Erythroblast (primary cell): ENCODE measurements at regions not wholly inside any gene's neighbourhood (a gene's known extent, or its start where the extent isn't known, plus 50 kb on each side); places are given as distances from the start of the nearest gene placed in this dataset.
"Not testable (repeated sequence)": the region's sequence is repeated elsewhere in the genome, so short reads cannot be mapped to it uniquely, and the experiment has no call there.

Source experiments
- DNase-seq, 2 experiments: peaks; one replicate each; lab custom pipeline; 2025; lab: John Stamatoyannopoulos, UW
- POLR2A ChIP-seq: IDR thresholded peaks from 2 replicates; pipeline ENCODE4 v1.6.1; 2011; ENCODE audit warnings: mild to moderate bottlenecking, low read length

DNA sequence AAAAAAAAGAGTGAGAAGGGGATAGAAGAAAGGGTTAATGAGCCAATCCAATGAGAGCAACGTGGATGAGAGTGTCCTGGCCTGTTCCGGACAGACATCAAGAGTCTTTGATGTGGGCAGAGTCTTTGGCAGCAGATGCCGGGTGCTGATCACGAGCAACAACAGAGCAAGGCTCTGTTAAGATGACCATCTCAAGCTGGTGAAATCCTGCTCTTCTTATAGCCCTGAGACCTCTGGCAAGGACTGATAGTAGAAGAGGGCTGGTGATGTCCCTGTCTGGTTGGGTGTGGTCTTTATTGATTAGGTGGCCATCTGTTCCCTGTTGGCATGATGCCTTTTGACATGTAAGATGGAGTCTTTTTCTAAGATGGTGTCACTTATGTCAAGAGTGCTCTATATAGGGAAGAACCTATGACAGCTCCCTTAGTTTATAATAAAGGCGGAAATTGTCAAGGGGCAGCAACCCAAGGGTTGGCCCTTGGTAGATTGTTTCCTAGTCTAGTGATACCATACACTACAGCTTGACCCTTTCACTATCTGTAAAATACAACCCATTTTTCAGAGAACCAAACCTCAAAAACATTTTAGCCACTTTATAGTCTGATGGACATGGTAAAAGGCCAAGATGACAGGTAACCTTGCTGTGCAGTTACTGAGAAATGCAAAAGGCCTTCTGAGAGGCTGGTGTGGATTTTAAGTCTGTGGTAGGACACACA lies 313.3 kb downstream of the BCL2L11 start:
- TF ChIP-seq POLR2A = peak; percentile 72
- DNase-seq = not testable (repeated sequence)

DNA sequence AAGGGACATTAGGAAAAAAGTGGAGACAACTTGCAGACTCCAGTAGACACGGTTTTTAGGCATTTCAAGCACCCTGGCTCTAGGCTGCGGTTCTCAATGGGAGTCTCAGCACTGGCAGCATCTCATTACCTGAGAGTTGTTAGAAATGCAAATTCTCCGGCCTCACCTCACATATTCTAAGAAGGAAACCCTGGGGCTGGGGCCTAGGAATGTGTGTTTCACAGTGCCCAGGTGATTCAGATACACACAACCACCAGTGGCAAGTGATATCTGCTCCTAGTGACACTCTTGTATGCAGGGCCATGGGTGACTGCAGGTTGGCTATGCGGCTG lies 313.9 kb downstream of the BCL2L11 start:
- not testable (repeated sequence) for DNase-seq

DNA sequence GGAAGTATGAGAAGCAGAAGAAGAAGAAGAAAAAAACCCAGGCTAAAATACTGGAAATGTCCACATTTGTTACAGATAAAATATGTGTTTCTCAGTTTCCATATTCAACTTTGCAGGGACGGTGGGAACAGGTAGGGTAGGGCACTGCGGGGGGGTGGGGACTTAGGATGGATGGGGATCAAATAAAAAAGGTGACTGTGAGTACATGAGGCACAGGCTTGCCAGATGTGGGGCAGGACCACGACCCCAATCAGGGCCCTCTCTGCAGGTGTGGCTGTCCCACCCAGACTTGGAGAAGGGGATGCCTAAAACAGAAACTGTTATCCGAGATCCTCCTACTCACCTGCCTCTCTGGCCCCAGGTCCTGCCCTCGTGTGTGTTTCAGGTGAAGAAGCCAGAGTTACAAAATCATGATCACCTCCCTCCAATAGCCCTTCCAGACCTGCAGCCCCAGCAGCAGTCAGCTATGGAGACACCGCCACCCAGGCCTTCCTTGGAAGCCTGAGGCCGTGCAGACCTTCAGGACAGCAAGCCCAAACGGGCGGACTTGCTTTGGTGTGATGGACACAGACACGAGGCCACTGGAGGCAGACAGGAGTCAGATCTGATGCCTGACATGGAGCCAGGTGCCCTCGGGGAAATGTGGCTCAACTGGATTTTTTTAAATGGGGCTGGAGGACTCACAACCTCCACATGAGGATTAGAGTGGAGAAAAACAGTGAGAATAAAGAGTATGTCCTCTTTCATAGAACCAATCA lies 315.0 kb downstream of the BCL2L11 start:
- not testable (repeated sequence) for DNase-seq

DNA sequence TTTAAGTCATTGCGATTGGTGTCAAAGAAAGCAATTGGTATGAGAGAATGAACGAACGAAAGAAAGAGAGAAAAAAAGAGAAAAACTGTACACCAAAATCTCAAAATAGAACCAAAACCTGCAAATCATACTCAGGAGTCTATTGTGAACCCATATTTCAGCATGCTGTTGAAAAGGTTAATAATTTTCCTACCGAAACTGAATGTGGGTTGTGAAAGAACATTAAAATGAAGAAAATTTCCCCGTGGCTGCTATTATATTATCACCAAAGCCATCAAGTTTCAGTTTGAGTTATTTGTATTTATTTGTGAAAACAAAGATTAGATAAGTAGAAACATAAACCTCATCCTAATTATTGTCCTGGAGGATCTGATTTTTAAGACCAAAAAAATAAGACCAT lies 315.7 kb downstream of the BCL2L11 start:
- not testable (repeated sequence) for DNase-seq

DNA sequence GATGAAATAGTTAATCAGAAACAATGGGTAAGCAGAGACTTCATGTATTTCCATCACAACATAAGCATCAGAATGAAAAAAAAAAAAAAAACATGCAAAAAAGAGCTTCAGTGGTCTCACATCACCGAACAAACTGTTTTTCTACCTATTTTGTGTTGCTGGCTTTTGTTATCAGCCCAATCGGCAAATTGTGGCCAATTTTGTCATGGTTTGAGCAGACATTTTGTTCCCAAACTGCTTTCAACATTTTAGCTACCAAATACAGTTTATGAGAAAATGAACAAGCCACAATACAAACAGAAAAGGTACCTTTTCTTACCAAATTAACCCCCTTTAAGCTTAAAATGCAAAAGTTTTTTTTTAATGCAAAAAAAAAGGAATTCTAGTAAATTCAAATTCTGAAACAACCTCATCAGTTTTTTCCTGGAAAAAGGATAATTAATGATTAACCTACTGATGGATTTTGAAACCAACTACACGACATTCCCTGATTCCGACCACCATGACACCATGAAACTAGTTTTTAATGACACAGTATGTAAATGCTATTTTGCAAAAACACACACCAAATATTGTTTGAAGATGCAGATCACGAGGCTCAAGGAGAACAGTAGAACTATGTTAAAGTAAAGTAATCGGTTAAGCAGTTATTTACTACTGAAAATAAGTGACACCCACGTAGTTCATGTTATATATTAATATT lies 316.7 kb downstream of the BCL2L11 start:
- not testable (repeated sequence) for DNase-seq

DNA sequence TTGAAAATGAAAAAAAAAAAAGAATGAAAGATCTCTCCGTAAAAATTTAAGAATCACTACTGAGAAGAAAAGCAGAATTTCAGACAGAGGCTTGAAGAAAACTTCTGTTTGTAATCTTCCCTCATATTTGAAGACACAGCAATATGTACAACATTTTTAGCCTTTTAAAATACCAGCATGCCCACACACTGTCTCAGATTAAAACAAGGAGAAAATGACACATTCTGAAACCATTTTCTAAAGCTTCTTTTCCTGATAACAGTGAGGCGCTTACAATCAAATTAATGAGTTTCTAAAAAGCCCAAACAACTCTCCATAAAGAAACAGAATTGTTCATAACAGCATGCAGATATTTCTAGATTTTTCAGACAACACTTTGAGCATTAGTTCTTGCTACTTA lies 317.4 kb downstream of the BCL2L11 start:
- DNase-seq = not testable (repeated sequence)

DNA sequence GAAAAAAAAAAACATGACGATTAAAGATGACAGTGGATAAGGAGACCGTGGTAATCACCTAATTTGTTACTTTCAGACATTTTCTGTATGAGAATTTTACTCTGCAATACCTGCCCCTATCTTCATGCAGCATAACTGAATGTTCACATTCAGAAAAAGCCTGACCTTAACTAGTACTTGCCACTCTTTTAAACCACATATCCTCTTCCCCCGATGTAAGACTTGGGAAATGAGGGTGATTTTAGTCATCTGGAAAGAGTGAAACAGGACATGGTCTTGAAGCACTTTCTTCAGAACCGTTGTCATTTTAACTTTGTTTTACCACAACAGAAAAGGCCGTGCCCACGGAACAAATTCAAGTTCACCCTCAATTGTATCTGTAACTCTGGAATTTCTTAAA lies 318.5 kb downstream of the BCL2L11 start:
- DNase-seq = not testable (repeated sequence)

DNA sequence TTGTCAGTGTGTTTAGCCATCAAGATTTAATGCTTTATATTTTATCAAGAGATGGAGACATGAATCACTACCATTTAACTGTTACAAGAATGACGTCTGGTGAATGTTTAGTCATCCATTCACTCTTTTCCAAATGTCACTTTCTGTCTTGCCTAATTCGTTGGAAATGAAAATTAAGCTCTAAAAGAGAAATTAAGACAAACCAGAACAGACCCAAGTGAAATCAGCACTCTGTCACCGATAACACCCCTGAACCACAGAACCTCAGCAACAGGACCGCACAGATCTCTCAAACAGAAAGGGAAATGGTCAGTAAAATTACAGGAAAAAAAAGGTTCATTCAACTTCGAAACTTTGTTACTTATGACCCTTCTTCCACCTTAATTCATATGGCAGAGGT lies 320.9 kb downstream of the BCL2L11 start:
- DNase-seq = not testable (repeated sequence)

DNA sequence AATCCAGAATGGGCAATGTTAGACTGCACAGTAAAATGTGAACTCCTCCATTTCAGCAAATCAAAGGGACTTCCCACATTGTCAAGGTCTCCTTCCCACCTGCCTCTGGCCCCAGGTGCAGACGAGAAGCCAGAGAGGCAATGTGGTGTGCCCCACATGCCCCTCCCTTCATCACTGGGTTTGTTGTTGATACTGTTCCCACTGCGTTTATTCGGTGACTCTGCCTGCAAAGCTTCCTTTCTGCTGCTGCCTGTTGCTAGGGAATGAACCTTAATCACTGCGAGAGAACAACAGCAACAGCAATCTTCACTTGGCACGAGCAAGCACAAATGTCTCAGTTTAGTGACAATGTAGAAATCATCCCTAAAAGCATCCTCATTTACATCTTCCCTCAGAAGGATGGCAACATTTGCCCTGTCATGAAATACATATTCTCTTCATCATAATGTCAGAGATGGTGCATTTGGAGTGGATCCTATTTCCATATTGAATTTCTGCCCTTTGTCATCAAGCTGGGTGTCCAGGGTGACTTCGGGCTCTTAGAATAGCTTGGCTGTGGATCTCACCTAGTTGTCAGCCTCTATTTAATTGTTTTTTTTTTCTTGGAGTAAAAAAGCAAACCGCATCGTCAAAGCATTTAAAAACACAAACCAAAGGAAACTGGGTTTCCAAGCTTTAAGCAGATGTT lies 322.2 kb downstream of the BCL2L11 start:
- not testable (repeated sequence) for DNase-seq

DNA sequence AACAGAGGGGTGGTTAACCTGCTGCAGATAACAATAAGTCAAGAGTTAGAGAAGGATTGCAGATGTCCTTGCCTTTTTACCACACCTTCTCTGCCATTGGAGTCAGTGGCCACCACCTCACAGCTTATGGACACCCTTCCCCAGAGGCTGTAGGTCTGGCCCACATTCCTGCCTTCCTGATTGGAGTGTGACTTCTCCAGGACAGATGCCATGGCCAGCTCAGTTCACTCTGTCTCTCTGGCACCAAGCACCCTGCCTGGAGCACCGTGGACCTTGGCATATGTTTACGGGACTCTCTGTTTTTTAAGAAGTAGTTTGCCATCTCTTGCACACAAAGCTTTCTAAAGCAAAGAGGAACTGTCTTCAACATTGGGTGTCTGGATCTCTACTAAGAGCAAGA lies 323.8 kb downstream of the BCL2L11 start:
- not testable (repeated sequence) for DNase-seq

DNA sequence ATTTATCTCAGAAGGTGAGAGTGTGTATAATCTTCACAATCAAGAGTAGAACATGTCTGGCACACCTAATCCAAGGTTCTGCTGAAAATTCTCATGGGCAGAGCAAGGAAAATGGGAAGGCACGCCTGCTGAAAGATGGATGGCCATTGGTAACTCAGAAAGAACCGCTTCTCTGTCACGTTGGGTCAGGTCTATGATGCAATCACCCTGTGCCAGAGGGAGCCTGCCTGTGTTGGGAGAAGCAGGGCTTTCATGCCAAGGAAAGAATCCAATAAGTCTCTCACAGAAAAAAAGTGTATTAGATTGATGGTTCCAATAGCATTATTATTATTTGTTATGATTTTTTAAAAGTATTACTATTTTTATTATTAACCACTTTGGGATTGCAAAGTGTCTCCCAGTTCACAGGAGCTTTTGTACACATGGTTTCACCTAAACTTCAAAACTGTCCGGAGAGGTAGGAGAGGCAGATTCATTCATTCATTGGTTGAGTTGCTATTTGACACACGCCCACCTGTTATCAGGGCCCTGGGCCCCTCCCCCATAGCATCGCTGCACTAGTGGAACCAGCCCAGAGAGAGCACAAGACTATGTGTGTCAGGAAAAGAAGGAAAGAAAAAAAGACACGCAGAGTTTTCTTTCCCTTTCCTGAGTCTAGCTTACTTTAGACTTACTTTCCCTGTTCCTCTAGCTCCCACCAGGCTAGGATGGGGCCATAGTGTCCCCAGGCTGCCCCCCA lies 324.6 kb downstream of the BCL2L11 start:
- not testable (repeated sequence) for DNase-seq

DNA sequence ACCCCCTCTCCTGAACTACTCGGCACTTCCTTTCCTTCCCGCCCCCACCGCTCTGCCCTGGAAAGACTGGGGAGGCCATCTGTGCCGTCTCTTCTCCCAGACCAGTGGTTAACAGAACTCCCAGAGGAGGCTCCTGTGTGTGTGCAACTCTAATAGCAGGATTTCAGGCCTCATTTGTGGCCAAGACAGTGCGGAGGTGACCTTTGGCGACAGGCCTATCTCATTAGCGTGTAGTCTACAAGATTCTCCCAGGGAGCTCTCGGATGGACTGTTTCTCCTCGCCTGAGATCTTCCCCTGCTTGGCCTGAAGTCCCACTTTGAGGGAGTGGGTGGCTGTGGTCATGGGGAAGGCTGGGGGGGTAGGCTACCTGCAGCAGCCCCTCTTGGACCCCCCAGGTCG lies 325.2 kb downstream of the BCL2L11 start:
- DNase-seq = not testable (repeated sequence)

DNA sequence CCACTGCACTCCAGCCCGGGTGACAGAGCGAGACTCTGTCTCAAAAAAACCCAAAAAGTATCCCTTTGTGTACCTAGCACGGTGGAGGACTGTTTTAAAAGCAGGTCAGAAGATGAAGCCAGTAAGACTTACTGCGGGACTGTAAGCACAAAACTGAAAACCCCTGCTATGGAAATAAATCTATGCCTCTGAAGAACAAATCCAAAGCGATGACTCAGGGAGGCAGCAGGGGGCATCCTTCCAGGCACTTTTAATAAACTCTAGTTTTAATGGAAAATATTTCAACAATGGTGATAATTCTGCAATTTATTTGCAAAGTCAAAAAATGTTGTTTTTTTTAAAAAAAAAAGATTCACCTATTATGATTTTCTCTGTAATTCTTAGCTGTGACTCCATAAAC lies 326.8 kb downstream of the BCL2L11 start:
- not testable (repeated sequence) for DNase-seq

DNA sequence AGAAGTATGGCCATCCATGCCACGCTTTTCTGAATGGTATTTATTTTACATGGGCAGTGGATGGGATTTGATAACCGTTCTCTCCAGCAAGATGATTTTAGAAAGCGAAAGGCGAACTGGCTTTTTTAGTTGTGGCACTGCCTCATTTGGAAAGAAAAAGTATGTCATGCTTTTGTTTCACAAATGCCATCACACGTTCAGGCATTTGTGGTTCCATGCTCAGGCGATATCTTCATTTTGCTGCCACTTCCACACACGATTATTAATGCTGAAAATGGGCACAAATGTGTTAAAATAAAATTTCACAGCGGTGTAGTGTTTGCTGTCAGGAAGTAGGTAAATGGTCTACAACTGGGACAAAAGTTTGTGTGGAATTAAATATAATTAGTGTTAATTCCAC lies 328.1 kb downstream of the BCL2L11 start:
- DNase-seq = not testable (repeated sequence)

DNA sequence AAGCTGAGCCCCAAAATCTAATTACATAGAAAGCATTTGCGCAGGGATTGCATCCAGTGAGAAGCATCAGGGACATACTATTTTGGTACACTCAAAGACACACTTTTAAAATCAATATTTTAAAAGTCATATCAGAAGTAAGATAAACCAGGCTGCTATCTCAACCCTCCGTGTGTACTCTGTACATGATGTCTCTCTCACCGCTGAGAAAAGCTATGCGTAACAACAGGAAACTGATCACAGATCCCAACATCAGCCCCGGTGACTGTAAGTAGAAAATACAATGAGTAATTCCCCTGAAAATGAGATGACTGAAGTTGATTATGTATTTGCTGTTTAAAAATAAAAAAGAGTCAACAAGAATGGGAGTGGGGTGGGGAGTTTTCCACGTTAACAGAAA lies 329.8 kb downstream of the BCL2L11 start:
- not testable (repeated sequence) for DNase-seq

DNA sequence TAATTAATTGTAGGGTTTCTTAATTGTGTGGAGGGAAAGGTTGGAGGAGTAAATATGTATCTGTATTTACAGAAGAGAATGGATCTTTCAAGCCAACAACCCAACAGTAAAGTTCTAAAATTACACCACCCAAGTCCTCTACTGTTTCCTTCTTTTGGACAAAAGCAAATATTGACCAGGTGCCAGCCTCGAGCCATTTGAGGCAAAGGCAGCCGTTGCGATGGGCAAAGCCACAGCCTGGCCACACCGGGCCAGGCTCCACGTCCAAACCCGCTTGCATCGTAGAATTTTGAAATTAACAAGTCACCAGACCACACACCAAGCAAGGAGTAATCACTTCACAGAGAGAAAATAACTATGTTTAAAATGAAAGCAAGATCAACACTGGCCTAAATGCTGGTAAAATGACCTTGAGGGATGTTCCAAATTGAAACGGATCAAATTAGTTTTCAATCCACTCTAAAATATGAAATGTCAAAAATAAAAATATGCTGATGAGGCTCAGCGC lies 331.0 kb downstream of the BCL2L11 start:
- DNase-seq = not testable (repeated sequence)

DNA sequence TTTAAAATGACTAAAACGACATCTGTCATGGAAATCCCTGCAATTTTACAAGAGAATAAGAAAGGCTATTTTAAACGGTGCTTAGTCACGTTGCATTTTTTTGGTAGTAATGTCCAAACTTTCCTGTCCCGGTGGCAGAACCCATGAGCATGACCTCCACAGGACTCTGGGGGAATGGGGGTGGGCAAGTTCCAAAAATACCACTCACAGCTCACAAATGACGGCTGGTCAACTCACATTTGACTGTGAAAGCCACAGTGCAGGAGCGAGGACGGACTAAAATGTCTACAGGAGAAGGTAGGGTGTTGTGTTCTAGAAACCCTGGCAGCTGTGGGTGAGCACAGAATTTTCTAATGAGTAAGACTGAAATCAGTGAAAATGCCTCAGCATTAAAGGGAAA lies 331.5 kb downstream of the BCL2L11 start:
- not testable (repeated sequence) for DNase-seq

DNA sequence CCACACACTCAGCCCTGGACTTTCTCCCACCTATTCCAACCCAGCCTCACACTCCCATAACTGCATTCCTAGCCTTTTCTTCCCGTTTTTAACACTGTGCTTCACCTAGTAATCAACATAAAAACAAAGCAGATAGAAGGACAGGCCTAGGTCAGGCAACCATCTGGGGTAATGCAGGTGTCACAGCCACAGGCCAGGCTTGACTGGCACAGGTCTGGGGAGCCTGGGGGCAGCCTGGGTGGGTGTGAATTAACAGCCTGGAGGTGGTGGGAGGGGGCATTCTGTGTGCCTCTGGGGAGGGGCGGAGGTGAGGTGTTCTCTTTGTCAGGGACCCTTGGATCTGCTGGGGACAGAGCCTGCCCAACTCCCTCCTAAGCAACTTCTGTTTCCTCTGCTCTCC lies 332.6 kb downstream of the BCL2L11 start:
- DNase-seq = not testable (repeated sequence)

DNA sequence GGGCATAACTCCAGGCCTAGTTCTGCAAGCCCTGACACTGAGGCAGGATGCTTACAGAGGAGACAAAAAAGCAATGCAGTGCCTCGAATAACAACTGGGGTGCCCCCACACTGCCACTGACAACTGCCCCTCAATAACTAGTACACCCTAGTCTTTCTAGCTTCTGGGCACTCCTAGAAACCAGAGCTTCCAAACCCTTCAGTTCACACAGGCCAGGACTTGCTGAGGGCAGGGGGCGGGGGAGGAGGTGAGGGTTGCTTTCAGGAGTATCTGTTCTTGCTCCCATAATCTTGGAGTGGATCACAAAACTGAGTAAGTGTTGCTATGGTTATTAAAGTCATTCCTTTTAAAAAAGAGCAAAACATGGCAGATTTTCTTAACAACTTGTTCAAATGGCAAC lies 333.1 kb downstream of the BCL2L11 start:
- DNase-seq = not testable (repeated sequence)

DNA sequence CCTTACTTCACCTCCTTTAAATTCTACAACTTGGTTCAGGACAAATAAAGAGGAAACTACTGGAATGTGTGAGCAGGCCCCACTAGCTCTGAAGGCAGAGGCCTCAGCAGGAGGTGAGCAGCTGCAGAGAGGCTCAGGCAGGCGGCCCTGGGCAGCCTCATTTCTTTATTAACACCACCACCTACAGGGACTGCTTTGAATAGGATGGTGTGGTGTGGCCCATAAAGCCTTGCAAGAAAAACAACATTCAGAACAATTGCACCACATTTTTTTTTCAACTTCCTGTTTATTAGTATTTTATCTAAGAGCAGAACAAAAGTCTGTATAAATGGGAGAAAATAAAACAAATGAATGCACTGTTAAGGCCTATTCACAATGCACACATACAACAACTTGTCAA lies 333.7 kb downstream of the BCL2L11 start:
- DNase-seq = not testable (repeated sequence)
